Mononuclear cell (primary cell): ENCODE measurements at regions not wholly inside any gene's neighbourhood (a gene's known extent, or its start where the extent isn't known, plus 50 kb on each side); places are given as distances from the start of the nearest gene placed in this dataset.
"Not testable (repeated sequence)": the region's sequence is repeated elsewhere in the genome, so short reads cannot be mapped to it uniquely, and the experiment has no call there.

ENCODE experiments used
- H3K27me3 ChIP-seq: 2 replicates; pipeline ENCODE4 v1.6.0; 2011; ENCODE audit warnings: low read length, control low read depth; ENCODE audit not compliant: insufficient read depth
- H3K4me1 ChIP-seq: 2 replicates; pipeline ENCODE4 v1.5.1; 2011; ENCODE audit warnings: mild to moderate bottlenecking, low read length, control low read depth; ENCODE audit not compliant: insufficient read depth
- H3K4me3 ChIP-seq: 2 replicates; pipeline ENCODE4 v1.5.1; 2011; ENCODE audit warnings: mild to moderate bottlenecking, low read length, moderate library complexity
- H3K9me3 ChIP-seq: 2 replicates; pipeline ENCODE4 v1.5.1; 2011; ENCODE audit warnings: low read depth, mild to moderate bottlenecking, control low read depth, low read length

GRCh38 chr2:111453308-111453707 is 332.6 kb downstream of the BCL2L11 start:
- not testable (repeated sequence) for H3K9me3 ChIP-seq, H3K4me3 ChIP-seq, H3K27me3 ChIP-seq, H3K4me1 ChIP-seq

DNA sequence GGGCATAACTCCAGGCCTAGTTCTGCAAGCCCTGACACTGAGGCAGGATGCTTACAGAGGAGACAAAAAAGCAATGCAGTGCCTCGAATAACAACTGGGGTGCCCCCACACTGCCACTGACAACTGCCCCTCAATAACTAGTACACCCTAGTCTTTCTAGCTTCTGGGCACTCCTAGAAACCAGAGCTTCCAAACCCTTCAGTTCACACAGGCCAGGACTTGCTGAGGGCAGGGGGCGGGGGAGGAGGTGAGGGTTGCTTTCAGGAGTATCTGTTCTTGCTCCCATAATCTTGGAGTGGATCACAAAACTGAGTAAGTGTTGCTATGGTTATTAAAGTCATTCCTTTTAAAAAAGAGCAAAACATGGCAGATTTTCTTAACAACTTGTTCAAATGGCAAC is 333.1 kb downstream of the BCL2L11 start:
- not testable (repeated sequence) for H3K4me1 ChIP-seq, H3K27me3 ChIP-seq, H3K9me3 ChIP-seq, H3K4me3 ChIP-seq

GRCh38 chr2:111454404-111454803 is 333.7 kb downstream of the BCL2L11 start:
- H3K9me3 ChIP-seq, H3K4me3 ChIP-seq, H3K27me3 ChIP-seq, H3K4me1 ChIP-seq: not testable (repeated sequence)

DNA sequence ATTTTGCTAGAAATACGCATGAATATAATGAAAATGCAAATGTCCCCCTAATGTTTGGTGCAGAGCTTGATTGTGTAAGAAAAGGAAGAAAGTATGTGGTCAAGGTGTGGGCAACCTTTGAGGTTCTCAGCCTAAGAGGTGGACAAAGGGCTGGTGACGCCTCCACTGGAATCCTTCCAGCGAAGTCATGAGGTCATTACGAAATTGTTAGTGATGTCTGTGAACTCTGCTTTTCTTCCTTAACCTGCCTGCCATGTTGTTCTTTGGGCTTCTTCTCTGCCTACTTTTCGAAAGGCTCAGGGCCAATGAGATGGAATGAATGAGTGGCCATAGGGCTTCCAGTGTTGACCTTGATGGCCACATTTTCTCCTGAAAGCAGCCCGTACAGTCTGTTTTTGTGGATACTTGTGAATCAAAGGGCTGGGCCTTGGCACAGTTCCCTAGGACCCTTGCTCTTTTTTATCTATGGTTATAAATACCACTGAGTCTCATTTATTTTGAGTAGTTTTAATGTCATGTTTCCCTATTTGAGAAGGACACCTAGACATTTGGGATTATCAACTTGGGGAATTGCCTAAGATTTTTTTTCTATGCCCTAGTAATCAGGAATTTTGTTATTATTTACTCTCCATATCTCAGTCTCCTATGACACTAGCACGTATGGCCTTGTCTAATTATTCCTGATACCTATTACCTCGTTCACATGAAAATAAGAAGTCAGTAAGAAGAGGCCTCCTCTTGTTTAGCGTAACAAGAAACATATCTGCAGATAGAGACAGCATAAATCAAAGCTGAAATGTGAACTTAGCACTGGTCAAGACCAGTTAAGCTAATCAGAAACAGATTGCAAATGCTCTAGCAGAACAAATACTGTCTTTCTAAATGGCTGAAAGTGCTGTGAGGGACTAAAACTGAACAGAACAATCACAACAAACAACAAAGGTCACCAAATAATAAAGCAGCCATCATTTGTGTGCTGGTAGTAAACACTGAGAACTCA is 334.6 kb downstream of the BCL2L11 start:
- not testable (repeated sequence) for H3K9me3 ChIP-seq, H3K4me1 ChIP-seq

GRCh38 chr2:111457191-111457590 is 336.5 kb downstream of the BCL2L11 start:
- H3K27me3 ChIP-seq, H3K4me3 ChIP-seq, H3K4me1 ChIP-seq, H3K9me3 ChIP-seq: not testable (repeated sequence)

More for the DNA sequence above, 334.6 kb downstream of the BCL2L11 start:
- not testable (repeated sequence) for H3K4me3 ChIP-seq, H3K27me3 ChIP-seq

- not testable (repeated sequence) for H3K27me3 ChIP-seq, H3K4me3 ChIP-seq, H3K9me3 ChIP-seq, H3K4me1 ChIP-seq
Measured at GRCh38 chr2:111460901-111461300, 340.2 kb downstream of the BCL2L11 start.

DNA sequence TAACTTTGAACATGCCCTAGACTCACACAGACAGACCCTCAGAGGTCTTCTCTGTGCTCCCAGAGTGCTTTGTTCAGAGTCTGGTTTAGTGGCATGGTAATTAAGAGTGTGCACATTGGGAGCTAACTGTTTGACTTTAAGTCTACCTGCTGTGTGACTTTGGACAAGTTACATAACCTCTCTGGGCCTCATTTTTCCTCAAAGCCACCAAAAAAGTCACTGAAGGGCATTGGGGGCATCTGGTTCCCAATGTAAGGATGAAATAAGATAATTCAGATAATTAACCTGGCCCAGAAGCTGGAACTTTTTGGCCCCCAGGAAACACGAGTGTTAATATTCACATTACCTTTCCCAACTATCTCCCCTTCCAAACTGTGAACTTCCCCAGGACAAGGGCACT is 341.1 kb downstream of the BCL2L11 start:
- H3K9me3 ChIP-seq, H3K4me1 ChIP-seq, H3K27me3 ChIP-seq, H3K4me3 ChIP-seq: not testable (repeated sequence)

DNA sequence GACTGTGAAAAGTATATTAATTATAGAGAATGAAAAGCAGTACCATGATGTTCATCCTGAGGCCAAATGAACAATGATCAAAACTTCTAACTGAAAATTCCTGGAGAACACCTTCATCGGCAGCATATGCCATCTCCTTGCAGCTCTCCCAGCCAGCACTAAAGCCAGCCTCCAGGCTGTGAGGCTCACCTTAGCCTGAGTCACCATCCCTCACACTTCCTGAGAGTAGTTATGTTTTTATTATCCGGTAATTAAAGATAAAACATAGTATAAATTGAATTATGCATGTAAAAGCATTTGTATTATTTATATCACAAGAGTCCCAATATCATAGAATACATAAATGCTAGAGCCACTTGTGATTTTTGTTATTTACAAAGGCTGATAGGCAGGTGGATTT is 341.9 kb downstream of the BCL2L11 start:
- H3K27me3 ChIP-seq, H3K4me3 ChIP-seq, H3K4me1 ChIP-seq, H3K9me3 ChIP-seq: not testable (repeated sequence)

- not testable (repeated sequence) for H3K27me3 ChIP-seq, H3K4me3 ChIP-seq, H3K9me3 ChIP-seq, H3K4me1 ChIP-seq
Measured at GRCh38 chr2:111463238-111463848, 342.6 kb downstream of the BCL2L11 start.

- not testable (repeated sequence) for H3K9me3 ChIP-seq, H3K27me3 ChIP-seq, H3K4me1 ChIP-seq, H3K4me3 ChIP-seq
Measured at GRCh38 chr2:111463956-111464355, 343.2 kb downstream of the BCL2L11 start.

DNA sequence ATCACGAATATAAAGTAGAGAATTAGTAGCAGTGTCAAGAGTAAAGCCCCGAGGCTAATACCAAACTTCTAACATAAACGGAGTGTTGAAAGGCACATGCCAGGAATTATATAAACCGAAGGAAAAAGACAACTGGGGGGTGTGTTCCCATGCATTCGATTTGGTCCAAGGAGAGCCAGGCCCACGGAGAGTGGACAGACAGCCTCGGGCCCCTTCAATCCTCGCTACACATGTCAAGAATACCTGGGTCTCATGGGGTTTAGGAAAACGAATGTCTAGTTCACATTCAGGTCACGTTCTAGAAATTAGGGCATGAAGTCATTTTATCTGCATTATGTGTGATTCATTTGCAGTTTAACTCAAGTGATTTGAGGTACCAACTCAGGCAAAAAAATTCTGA is 343.7 kb downstream of the BCL2L11 start:
- not testable (repeated sequence) for H3K4me3 ChIP-seq, H3K4me1 ChIP-seq, H3K9me3 ChIP-seq, H3K27me3 ChIP-seq

- not testable (repeated sequence) for H3K4me1 ChIP-seq, H3K9me3 ChIP-seq, H3K27me3 ChIP-seq, H3K4me3 ChIP-seq
Measured at GRCh38 chr2:111465521-111465920, 344.8 kb downstream of the BCL2L11 start.

GRCh38 chr2:111466744-111467143 is 346.0 kb downstream of the BCL2L11 start:
- not testable (repeated sequence) for H3K9me3 ChIP-seq, H3K27me3 ChIP-seq, H3K4me1 ChIP-seq, H3K4me3 ChIP-seq

- not testable (repeated sequence) for H3K9me3 ChIP-seq, H3K27me3 ChIP-seq, H3K4me1 ChIP-seq, H3K4me3 ChIP-seq
Measured at GRCh38 chr2:111470924-111471323, 350.2 kb downstream of the BCL2L11 start.

DNA sequence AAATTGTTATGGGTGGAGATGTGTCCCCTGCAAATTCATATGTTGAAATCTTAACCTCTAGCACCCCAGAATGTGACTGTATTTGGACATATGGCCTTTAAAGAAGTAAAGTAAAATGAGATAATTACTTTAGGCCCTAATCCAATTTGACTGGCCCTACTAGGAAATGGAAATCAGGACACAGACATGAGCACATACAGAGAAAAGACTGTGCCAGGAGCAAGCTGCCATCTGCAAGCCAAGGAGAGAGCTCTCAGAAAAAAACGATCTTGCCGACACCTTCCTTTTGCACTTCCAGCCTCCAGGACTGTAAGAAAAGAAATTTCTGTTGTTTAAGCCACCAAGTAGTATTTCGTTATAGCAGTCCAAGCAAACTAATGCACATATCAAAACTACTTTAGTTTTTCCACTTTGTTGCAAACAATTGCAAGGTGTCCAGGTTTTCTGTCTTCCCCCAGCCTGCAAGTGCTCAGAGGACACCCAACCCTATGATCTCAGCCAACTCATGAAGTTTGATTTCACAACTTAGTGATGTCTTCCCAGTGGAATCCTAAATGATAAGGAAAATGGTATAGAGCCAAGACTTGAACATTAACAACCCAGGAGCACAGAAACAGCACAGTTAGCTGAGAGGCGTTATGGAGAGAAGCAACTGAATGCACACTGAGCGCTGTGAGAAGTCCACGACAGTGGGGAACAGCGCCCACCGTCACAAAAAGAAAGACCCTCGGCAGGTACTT is 351.2 kb downstream of the BCL2L11 start:
- not testable (repeated sequence) for H3K9me3 ChIP-seq, H3K27me3 ChIP-seq, H3K4me1 ChIP-seq, H3K4me3 ChIP-seq
